ENCODE measurements at regions not wholly inside any gene's neighbourhood (a gene's known extent, or its start where the extent isn't known, plus 50 kb on each side); places are given as distances from the start of the nearest gene placed in this dataset.

GRCh38 chr22:47257976-47258375 lies 495.5 kb downstream of the TBC1D22A start:
- TF ChIP-seq, protein P1, sequence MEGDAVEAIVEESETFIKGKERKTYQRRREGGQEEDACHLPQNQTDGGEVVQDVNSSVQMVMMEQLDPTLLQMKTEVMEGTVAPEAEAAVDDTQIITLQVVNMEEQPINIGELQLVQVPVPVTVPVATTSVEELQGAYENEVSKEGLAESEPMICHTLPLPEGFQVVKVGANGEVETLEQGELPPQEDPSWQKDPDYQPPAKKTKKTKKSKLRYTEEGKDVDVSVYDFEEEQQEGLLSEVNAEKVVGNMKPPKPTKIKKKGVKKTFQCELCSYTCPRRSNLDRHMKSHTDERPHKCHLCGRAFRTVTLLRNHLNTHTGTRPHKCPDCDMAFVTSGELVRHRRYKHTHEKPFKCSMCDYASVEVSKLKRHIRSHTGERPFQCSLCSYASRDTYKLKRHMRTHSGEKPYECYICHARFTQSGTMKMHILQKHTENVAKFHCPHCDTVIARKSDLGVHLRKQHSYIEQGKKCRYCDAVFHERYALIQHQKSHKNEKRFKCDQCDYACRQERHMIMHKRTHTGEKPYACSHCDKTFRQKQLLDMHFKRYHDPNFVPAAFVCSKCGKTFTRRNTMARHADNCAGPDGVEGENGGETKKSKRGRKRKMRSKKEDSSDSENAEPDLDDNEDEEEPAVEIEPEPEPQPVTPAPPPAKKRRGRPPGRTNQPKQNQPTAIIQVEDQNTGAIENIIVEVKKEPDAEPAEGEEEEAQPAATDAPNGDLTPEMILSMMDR (IDR thresholded peaks at IDR 0.05; ENCODE audit: low read depth, low read length) = no peak
- no peak for TF ChIP-seq POLR2A (IDR thresholded peaks at IDR 0.05; ENCODE audit: extremely low read depth, insufficient read length)
- TF ChIP-seq MAX (IDR thresholded peaks at IDR 0.05; ENCODE audit: low read depth, low read length) = no peak
- TF ChIP-seq MYC (IDR thresholded peaks at IDR 0.05; ENCODE audit: low read depth, low read length) = no peak

Measured in NB4 (cell line).